GM18868 (cell line): ENCODE measurements at regions not wholly inside any gene's neighbourhood (a gene's known extent, or its start where the extent isn't known, plus 50 kb on each side); places are given as distances from the start of the nearest gene placed in this dataset.
A peak's percentile ranks its signal among the peaks of the same experiment; 100 is the strongest.
"Not testable (repeated sequence)": the region's sequence is repeated elsewhere in the genome, so short reads cannot be mapped to it uniquely, and the experiment has no call there.

Experiments used
- ATAC-seq: cut with Tn5 transposase; IDR thresholded peaks from one replicate; pipeline ENCODE4 v1.9.1; 2021; ENCODE audit warnings: mild to moderate bottlenecking, moderate library complexity; ENCODE audit not compliant: unreplicated experiment

GRCh38 chr1:194774535-194774934 is 1588.1 kb upstream of the B3GALT2 start:
- ATAC-seq, result no peak

GRCh38 chr1:194755241-194755994 is 1569.0 kb upstream of the B3GALT2 start:
- ATAC-seq, result no peak

DNA sequence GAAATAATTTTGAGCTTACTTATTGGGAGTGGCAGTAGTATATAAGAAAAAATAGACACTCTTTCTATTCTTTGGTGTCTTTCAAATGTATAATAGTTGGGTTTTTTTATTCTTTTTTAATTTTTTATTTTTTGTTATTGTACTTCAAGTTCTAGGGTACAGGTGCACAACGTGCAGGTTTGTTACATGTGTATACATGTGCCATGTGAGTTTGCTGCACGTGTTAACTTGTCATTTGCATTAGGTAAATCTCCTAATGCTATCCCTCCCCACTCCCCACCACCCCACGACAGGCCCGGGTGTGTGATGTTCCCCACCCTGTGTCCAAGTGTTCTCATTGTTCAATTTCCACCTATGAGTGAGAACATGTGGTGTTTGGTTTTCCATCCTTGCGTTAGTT is 1552.4 kb upstream of the B3GALT2 start:
- ATAC-seq, result not testable (repeated sequence)

DNA sequence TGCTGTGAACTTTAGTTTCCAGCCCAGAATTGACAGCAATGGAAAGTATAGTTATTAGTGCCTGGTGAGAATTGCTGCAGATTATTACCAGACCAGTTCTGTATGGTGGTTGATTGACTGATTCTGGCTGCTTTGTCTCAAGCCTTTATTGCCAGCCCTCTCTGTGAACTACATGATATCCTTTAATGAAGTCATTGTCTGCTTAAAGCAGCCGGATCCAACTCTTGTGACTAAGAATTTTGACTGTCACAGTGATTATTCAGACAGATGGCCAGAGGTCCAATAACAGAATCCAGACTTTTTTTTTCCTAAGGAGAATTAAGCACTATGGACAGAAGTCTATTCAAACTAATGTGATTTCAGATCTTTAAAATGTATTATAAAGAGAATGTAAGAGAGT is 1548.6 kb upstream of the B3GALT2 start:
- ATAC-seq, result no peak

DNA sequence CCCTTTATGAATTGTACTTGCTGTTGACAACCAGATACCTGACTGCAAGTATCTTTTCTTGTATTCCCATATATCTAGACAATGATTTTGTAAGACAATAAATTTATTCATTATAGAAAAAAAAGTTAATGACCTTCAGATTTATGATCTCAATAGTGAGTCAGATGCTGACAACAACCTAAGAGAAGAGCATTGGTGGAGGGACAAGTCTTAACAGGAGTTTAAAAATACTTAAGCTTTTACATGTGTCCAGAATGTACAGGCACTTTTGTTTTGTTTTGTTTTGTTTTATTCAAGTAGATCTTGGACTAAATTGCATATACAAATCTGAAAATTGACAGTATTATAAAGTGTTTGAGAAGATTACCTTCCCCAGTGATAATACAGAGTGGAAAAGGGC is 1544.6 kb upstream of the B3GALT2 start:
- ATAC-seq, result no peak

GRCh38 chr1:194730304-194730703 is 1543.9 kb upstream of the B3GALT2 start:
- ATAC-seq, result no peak

DNA sequence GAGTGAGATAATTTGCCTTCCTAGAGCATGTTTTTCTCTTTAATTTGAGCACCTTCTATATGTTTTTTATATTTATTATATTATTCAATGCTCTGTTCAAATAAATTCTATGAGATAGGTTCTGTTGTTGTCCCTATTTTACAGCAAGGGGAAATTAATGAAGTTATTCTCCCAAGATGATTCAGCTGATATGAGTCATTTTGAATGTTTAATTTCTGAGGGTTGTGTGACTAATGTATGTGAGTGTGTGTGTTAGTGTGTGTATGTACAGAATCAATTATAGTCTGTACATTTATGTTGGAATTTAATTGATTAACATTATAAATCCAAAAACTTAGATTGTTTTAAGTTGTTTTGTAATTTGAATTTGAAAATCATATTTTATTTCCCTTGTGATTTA is 1536.7 kb upstream of the B3GALT2 start:
- no peak for ATAC-seq

GRCh38 chr1:194717941-194718340 is 1531.5 kb upstream of the B3GALT2 start:
- ATAC-seq, result no peak

GRCh38 chr1:194717334-194717733 is 1530.9 kb upstream of the B3GALT2 start:
- ATAC-seq, result no peak

DNA sequence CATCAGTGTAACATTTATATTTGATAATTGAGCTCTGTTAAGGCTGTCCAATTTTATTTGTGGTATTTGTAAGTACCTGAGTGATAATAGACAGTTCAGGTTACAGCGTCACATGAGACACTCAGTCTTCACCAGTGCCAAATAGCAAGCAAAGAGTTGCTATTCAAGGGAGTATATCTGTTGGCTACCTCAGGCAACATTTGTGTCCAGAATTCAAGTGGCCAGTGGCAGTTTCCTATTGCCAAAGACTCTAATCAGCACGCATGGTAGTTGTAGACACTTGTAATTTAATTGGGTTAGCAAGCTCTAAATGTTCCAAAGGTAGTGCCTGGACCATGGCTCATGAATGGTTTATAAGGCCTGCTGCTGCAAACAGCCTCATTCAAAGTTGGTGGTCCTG is 1524.3 kb upstream of the B3GALT2 start:
- ATAC-seq, result no peak

- ATAC-seq, result no peak
Observed at GRCh38 chr1:194709439-194709838, 1523.0 kb upstream of the B3GALT2 start.

DNA sequence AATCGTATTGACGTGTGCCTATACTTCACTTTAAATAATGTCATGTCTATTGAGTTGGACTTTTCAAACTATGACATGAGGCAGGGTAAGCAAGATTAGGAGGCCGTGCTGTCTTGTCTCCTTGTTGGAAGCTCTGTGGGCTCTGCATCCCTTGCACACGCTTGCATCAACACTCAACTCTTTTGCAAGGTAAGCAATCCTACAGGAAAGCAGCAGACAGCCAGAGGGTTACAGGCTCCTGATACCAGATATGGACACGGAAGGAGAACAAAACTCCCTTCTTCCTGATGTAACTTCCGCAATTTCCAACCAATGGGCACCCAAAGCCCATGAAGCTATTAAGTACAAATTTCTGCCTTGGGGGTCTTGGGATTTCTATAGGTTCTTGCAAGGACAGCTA is 1520.7 kb upstream of the B3GALT2 start:
- ATAC-seq, result no peak

- ATAC-seq, result peak; percentile 77
Observed at GRCh38 chr1:194705123-194705854, 1518.9 kb upstream of the B3GALT2 start.

- ATAC-seq, result no peak
Observed at GRCh38 chr1:194698908-194699318, 1512.5 kb upstream of the B3GALT2 start.

- ATAC-seq, result no peak
Observed at GRCh38 chr1:194693244-194693643, 1506.8 kb upstream of the B3GALT2 start.

DNA sequence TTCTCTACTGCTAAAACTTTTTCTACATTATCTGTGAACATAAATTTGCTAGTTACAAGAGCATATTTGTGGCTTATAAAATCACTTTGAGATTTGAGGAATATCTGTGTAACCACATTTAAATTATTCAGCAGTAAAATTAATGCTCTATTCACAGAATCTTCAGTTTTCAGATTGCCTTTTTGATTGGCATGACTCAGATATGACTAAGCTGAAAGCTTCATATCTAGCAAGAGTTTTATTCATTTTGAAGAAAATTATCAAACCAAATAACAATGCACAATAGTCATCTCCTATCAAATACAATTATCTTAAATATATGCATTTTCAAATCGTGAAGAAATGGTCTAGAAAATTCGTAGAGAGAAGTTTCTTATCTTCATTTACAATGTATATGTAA is 1498.2 kb upstream of the B3GALT2 start:
- ATAC-seq, result no peak

DNA sequence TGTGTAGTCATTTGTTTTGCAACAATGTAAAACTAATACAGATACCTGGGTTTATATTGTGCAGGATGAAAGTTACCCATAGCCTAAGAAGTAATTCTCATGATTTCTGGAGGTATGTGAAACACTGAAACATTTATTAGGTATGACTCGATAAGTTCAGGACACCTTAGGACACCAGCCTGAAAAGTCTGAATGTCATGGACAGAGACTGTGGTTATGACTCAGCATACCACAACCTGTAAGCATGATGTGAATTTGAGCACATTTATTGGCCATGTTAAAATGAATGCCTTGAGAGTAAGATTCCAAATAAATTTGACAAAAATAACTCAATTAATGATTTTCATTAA is 1471.7 kb upstream of the B3GALT2 start:
- ATAC-seq, result peak; percentile 71

DNA sequence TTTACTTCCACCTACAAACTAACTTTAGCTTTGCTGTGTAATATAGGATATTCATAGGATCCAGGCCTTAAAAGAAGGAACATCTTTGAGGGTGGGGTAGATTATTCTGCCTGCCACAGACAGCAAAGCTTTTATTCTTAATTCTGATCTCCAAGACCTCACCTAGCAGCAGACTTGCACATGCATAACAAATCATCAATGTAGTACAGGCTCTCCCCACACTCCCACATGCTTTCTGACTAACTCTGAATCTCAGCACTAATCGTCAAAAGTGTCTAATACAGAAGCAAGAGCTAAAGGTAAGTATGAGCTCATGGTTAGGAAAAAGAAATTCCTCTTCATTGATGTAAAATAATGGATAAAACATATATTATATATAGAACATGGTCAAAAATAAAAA is 1468.5 kb upstream of the B3GALT2 start:
- no peak for ATAC-seq

DNA sequence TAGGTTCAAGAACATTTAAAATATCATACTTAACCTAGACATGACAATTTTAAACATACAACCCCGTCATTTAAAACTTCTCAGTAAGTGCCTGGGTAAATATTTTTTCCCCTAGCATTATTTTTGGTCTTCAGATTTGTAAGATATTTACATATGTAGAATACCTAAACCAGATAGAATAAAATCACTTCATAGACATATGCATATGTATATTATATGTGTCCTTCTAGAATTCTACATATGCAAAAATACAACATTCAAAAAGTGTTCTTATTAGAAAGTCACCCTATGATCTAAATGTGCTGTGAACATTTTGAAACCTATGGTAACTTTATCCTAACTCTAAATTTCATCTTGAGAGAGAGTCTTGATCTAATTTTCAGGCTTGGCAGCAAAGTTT is 1467.0 kb upstream of the B3GALT2 start:
- no peak for ATAC-seq

DNA sequence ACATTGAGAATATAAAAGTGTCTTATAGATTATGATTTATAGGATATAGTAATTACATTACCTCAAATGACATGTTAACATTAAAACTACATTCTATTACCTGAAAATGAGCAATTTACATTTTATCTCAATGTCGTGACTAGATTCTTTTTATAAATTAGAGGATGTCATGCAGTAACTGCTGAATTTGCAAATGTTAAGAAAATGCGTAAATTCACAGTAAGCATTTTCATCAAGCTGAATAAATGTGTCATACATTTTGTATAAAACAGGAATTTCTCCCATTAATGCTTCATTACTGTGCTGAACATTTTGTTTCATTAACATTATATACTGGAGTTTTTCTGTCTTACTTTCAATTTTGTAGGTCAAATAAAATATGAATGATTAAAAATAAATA is 1460.7 kb upstream of the B3GALT2 start:
- no peak for ATAC-seq

DNA sequence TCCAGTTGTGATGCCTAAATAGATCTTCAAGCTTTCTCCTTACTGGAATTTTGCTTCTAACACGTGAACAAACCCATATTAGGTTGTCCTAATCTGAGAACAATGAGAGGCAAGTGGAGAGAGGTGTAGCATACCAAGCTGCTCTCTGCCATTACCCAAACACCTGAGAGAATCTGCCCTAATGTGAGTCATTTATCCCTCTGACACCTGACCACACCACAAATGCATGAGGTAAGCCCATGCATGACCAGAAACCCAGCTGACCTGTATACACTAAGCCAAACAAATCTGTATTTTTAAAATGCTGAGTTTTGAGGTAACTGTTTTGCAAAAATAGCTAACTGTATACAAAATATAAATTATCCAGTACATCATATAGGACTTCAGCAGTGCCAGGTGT is 1458.1 kb upstream of the B3GALT2 start:
- no peak for ATAC-seq

- no peak for ATAC-seq
Observed at GRCh38 chr1:194640322-194640721, 1453.9 kb upstream of the B3GALT2 start.

DNA sequence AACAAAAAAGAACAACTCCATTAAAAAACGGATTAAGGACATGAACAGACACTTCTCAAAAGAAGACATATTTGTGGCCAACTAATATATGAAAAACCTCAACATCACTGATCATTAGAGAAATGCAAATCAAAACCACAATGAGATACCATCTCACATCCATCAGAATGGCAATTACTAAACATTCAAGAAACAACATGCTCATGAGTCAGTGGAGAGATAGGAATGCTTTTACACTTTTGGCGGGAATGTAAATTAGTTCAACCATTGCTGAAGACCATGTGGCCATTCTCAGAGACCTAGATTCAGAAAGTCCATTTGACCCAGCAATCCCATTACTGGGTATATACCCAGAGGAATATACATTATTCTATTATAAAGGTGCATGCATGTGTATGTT is 1442.6 kb upstream of the B3GALT2 start:
- ATAC-seq, result no peak
